Activated CD4-positive, alpha-beta T cell treated with anti-CD3 and anti-CD28 coated beads, Interleukin-2, amount 10 ng/mL, durations not matched to agents 7 days and 5 days (primary cell): ENCODE measurements at regions not wholly inside any gene's neighbourhood (a gene's known extent, or its start where the extent isn't known, plus 50 kb on each side); places are given as distances from the start of the nearest gene placed in this dataset.
"Not testable (repeated sequence)": the region's sequence is repeated elsewhere in the genome, so short reads cannot be mapped to it uniquely, and the experiment has no call there.

Experiments used
- CTCF ChIA-PET: fragments of 350-600 bp; sonication (Branson Sonifier 250); formaldehyde crosslinking; loops from one replicate; lab custom pipeline; 2021; ENCODE audit warnings: antibody characterized with exemption; lab: Charles Lee
- POLR2A ChIA-PET: fragments of 350-600 bp; sonication (Branson Sonifier 250); formaldehyde crosslinking; loops from one replicate; lab custom pipeline; 2021; ENCODE audit warnings: antibody characterized with exemption; lab: Charles Lee
- DNase-seq: peaks from one replicate; pipeline ENCODE4 v3.0.0-alpha.2; 2020
- H3K27ac Mint-ChIP-seq: one replicate; pipeline ENCODE4 v1.8.0; 2021; ENCODE audit warnings: mild to moderate bottlenecking, moderate library complexity, mixed read lengths
- H3K27me3 Mint-ChIP-seq: one replicate; pipeline ENCODE4 v1.8.0; 2021; ENCODE audit warnings: mixed read lengths
- H3K36me3 Mint-ChIP-seq: one replicate; pipeline ENCODE4 v1.8.0; 2021; ENCODE audit warnings: low read depth, mixed read lengths
- H3K4me1 Mint-ChIP-seq: one replicate; pipeline ENCODE4 v1.8.0; 2021; ENCODE audit warnings: mixed read lengths
- H3K4me3 Mint-ChIP-seq: one replicate; pipeline ENCODE4 v1.8.0; 2021; ENCODE audit warnings: mild to moderate bottlenecking, moderate library complexity, mixed read lengths
- H3K9me3 Mint-ChIP-seq: one replicate; pipeline ENCODE4 v1.8.0; 2021; ENCODE audit warnings: mixed read lengths

- ChIA-PET POLR2A (no interaction called here), CTCF (interaction anchor here (1.0 kb wide), 2 partner anchors 9 to 11 kb away, joined by 3 read pairs; no protein-coding TSS in a partner anchor)
- Mint-ChIP-seq H3K4me3 (no peak overlapping the region), H3K9me3 (peaks cover under 1% of the 10 kb centered on the region), H3K4me1 (no peaks in the 10 kb centered on the region), H3K36me3 (no peaks in the 10 kb centered on the region), H3K27me3 (peaks cover 3% of the 10 kb centered on the region), H3K27ac (no peak overlapping the region)
- no peak for DNase-seq
Measured at GRCh38 chr4:100870940-100871772, 353.3 kb upstream of the EMCN start.

- H3K27me3 Mint-ChIP-seq, result peaks cover 6% of the 10 kb centered on the region
- DNase-seq, result no peak
- H3K36me3 Mint-ChIP-seq, result no peaks in the 10 kb centered on the region
- POLR2A ChIA-PET, result no interaction called here
- peaks cover 7% of the 10 kb centered on the region for H3K9me3 Mint-ChIP-seq
- no peaks in the 10 kb centered on the region for H3K4me1 Mint-ChIP-seq
- no peak overlapping the region for H3K27ac Mint-ChIP-seq
- CTCF ChIA-PET, result no interaction called here
- H3K4me3 Mint-ChIP-seq, result no peak overlapping the region
Measured at GRCh38 chr4:100869276-100869675, 351.5 kb upstream of the EMCN start.

DNA sequence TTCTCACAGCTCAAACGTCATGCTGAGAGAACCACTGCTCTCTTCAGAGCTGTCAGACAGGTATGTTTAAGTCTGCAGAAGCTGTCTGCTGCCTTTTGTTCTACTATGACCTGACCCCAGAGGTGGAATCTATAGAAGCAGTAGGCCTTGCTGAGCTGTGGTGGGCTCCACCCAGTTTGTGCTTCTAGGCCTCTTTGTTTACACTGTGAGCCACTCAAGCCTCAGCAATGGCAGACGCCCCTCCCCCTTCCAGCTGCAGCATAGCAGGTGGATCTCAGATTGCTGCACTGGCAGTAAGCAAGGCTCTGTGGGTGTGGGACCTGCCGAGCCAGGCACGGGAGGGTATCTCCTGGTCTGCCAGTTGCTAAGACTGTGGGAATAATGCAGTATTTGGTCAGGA is 350.5 kb upstream of the EMCN start:
- POLR2A ChIA-PET, H3K27me3 Mint-ChIP-seq, H3K4me1 Mint-ChIP-seq, H3K27ac Mint-ChIP-seq, H3K36me3 Mint-ChIP-seq, H3K4me3 Mint-ChIP-seq, H3K9me3 Mint-ChIP-seq, CTCF ChIA-PET, DNase-seq: not testable (repeated sequence)

DNA sequence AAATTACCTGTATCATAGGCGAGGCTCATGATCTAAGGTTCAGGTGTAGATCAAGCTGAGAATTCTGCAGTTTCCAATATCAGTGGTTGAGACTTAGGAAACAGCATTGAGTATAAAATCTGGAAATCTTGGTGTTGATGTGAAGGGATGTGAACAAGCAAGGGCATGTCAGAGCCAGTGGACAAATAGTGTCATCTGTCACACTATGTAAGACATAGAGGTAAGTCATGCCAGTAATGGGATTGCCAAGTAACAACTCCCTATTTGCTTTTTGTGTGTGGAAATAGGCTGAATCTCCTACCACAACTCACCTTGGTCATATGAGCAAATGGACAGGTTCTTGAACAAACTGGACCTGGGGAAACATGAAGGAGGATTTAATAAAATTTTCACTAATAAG is 334.5 kb upstream of the EMCN start:
- Mint-ChIP-seq H3K9me3 (peaks cover 3% of the 10 kb centered on the region), H3K4me1 (no peaks in the 10 kb centered on the region), H3K27ac (no peak overlapping the region), H3K4me3 (no peak overlapping the region), H3K27me3 (peaks cover 6% of the 10 kb centered on the region), H3K36me3 (no peaks in the 10 kb centered on the region)
- no peak for DNase-seq
- ChIA-PET POLR2A (no interaction called here), CTCF (no interaction called here)

- DNase-seq, result no peak
- ChIA-PET POLR2A (no interaction called here), CTCF (interaction anchor here (1.1 kb wide), 1 partner anchor 89 kb away, joined by 4 read pairs; no protein-coding TSS in a partner anchor)
- no peaks in the 10 kb centered on the region for H3K4me1 Mint-ChIP-seq
- no peaks in the 10 kb centered on the region for H3K36me3 Mint-ChIP-seq
- H3K4me3 Mint-ChIP-seq, result no peak overlapping the region
- peaks cover 3% of the 10 kb centered on the region for H3K9me3 Mint-ChIP-seq
- H3K27ac Mint-ChIP-seq, result no peak overlapping the region
- H3K27me3 Mint-ChIP-seq, result no peaks in the 10 kb centered on the region
Measured at GRCh38 chr4:100849319-100849718, 331.5 kb upstream of the EMCN start.

DNA sequence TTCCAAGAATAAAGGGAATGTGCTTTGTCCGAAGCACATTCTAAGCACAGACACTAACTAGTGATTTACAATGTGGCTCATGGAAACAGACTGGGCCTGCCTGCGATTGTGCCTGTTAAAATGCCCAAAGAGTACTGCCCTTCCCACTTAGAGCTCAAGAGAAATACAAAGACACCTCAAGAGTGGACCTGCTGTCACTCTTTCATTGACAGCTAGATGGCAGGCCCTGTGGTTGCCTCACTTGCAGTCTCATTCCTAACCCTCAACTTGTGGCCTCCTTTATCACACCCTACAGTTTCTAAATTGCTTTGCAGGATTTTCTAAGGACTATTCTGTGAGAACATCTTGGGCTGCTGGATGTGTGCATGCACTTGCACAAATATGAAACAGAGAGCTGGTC is 331.0 kb upstream of the EMCN start:
- H3K36me3 Mint-ChIP-seq, result no peaks in the 10 kb centered on the region
- H3K27me3 Mint-ChIP-seq, result no peaks in the 10 kb centered on the region
- no peaks in the 10 kb centered on the region for H3K4me1 Mint-ChIP-seq
- no peak overlapping the region for H3K4me3 Mint-ChIP-seq
- no peak overlapping the region for H3K27ac Mint-ChIP-seq
- CTCF ChIA-PET, result no interaction called here
- POLR2A ChIA-PET, result no interaction called here
- DNase-seq, result no peak
- H3K9me3 Mint-ChIP-seq, result peaks cover 3% of the 10 kb centered on the region

- Mint-ChIP-seq H3K4me1 (no peaks in the 10 kb centered on the region), H3K27ac (no peak overlapping the region), H3K4me3 (no peak overlapping the region), H3K27me3 (no peaks in the 10 kb centered on the region), H3K9me3 (no peaks in the 10 kb centered on the region), H3K36me3 (no peaks in the 10 kb centered on the region)
- CTCF ChIA-PET, result no interaction called here
- DNase-seq, result no peak
- POLR2A ChIA-PET, result no interaction called here
Measured at GRCh38 chr4:100843910-100844309, 326.1 kb upstream of the EMCN start.

- Mint-ChIP-seq H3K4me1 (no peaks in the 10 kb centered on the region), H3K27me3 (no peaks in the 10 kb centered on the region), H3K27ac (no peak overlapping the region), H3K36me3 (no peaks in the 10 kb centered on the region), H3K9me3 (no peaks in the 10 kb centered on the region), H3K4me3 (no peak overlapping the region)
- no peak for DNase-seq
- CTCF ChIA-PET, result no interaction called here
- POLR2A ChIA-PET, result no interaction called here
Measured at GRCh38 chr4:100842856-100843255, 325.0 kb upstream of the EMCN start.

DNA sequence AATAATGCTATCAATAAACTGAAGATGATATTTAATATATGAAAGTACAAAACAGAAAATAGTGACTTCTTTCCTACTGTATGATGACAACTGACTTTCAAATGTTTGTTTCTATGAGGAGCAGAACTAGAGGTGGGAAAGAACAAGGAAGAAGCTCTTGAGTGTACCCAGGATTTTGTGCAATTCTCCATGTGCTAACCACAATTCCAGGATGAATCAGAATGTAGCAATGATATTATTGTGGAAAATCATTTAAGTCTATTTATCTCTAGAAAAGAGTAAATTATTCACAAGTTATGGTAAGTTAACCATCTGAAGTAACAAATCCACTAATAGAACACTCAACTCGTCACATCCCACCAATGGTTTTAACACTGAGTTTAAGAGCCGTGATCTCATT is 324.1 kb upstream of the EMCN start:
- no peaks in the 10 kb centered on the region for H3K36me3 Mint-ChIP-seq
- peaks cover 4% of the 10 kb centered on the region for H3K27me3 Mint-ChIP-seq
- no peaks in the 10 kb centered on the region for H3K4me1 Mint-ChIP-seq
- DNase-seq, result no peak
- POLR2A ChIA-PET, result no interaction called here
- H3K9me3 Mint-ChIP-seq, result no peaks in the 10 kb centered on the region
- CTCF ChIA-PET, result no interaction called here
- no peak overlapping the region for H3K27ac Mint-ChIP-seq
- H3K4me3 Mint-ChIP-seq, result no peak overlapping the region

- Mint-ChIP-seq H3K27me3 (peaks cover 4% of the 10 kb centered on the region), H3K4me3 (no peak overlapping the region), H3K9me3 (no peaks in the 10 kb centered on the region), H3K27ac (no peak overlapping the region), H3K36me3 (no peaks in the 10 kb centered on the region), H3K4me1 (no peaks in the 10 kb centered on the region)
- ChIA-PET POLR2A (no interaction called here), CTCF (no interaction called here)
- no peak for DNase-seq
Measured at GRCh38 chr4:100839712-100840111, 321.9 kb upstream of the EMCN start.

- no peaks in the 10 kb centered on the region for H3K9me3 Mint-ChIP-seq
- ChIA-PET CTCF (interaction anchor here (0.6 kb wide), 1 partner anchor 79 kb away, joined by 3 read pairs; no protein-coding TSS in a partner anchor), POLR2A (no interaction called here)
- H3K27me3 Mint-ChIP-seq, result peaks cover 4% of the 10 kb centered on the region
- no peak overlapping the region for H3K4me3 Mint-ChIP-seq
- H3K4me1 Mint-ChIP-seq, result no peaks in the 10 kb centered on the region
- no peak for DNase-seq
- H3K27ac Mint-ChIP-seq, result no peak overlapping the region
- no peaks in the 10 kb centered on the region for H3K36me3 Mint-ChIP-seq
Measured at GRCh38 chr4:100838286-100838685, 320.5 kb upstream of the EMCN start.

DNA sequence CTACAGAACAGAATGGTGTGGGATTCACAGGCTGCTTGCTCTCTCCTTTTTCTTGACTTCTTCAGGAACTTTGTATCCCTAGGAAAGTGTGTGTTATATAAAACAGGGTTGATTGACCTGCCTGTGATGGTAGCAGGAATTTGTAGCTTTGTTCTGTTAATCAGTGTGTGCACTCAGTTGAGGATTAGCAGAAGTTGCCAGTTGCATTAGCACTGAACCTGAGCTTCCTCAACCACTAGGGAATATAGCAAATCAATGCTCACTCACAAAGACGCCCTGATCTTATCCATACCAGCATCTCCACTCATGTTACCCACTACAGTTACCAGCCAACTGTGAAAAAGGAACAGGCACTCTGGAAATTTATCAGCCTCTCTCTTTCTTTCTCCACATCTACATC is 319.1 kb upstream of the EMCN start:
- H3K9me3 Mint-ChIP-seq, result no peaks in the 10 kb centered on the region
- DNase-seq, result no peak
- POLR2A ChIA-PET, result no interaction called here
- H3K27me3 Mint-ChIP-seq, result peaks cover 4% of the 10 kb centered on the region
- no peaks in the 10 kb centered on the region for H3K4me1 Mint-ChIP-seq
- no peak overlapping the region for H3K4me3 Mint-ChIP-seq
- H3K36me3 Mint-ChIP-seq, result no peaks in the 10 kb centered on the region
- CTCF ChIA-PET, result no interaction called here
- H3K27ac Mint-ChIP-seq, result no peak overlapping the region

DNA sequence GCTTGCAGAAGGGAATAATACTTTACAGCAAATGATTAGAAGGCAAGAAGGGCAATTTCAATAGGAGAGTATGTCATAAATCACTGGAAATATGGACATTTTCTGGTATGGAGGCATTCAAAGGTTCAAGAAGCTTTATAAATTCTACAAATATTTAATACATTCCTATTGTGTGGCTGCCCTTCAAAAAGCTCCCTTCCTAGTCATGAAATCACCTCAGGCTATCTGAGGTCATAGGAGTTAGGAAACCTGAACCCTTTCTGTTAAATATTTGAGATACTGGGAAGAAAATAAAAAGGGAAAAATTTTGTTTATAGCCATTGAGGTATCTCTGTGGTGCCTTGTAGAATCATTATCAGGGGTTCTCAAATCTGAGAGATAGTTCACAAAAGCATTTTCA is 316.8 kb upstream of the EMCN start:
- POLR2A ChIA-PET, result no interaction called here
- no peak for DNase-seq
- H3K27ac Mint-ChIP-seq, result no peak overlapping the region

GRCh38 chr4:100833906-100834305 is 316.1 kb upstream of the EMCN start:
- Mint-ChIP-seq H3K36me3 (no peaks in the 10 kb centered on the region), H3K4me3 (no peak overlapping the region), H3K4me1 (no peaks in the 10 kb centered on the region), H3K27ac (no peak overlapping the region), H3K27me3 (peaks cover 4% of the 10 kb centered on the region), H3K9me3 (peaks cover 7% of the 10 kb centered on the region)
- DNase-seq, result no peak
- POLR2A ChIA-PET, result no interaction called here
- CTCF ChIA-PET, result no interaction called here

More for the DNA sequence above, 316.8 kb upstream of the EMCN start:
- Mint-ChIP-seq H3K27me3 (peaks cover 4% of the 10 kb centered on the region), H3K9me3 (peaks cover 7% of the 10 kb centered on the region), H3K4me3 (no peak overlapping the region), H3K36me3 (no peaks in the 10 kb centered on the region), H3K4me1 (no peaks in the 10 kb centered on the region)
- CTCF ChIA-PET, result no interaction called here
